Loucy (cell line): ENCODE measurements at regions not wholly inside any gene's neighbourhood (a gene's known extent, or its start where the extent isn't known, plus 50 kb on each side); places are given as distances from the start of the nearest gene placed in this dataset.

ENCODE experiments used
- H2AFZ ChIP-seq: fragments of 200-600 bp; sonication (generic); 2 replicates; pipeline ENCODE4 v1.6.0; 2016; ENCODE audit warnings: antibody characterized with exemption, mild to moderate bottlenecking, low read length, moderate library complexity
- H3F3A ChIP-seq: fragments of 200-600 bp; 2 replicates; pipeline ENCODE4 v1.6.0; 2016; ENCODE audit warnings: antibody characterized with exemption, low read depth, mild to moderate bottlenecking
- H3K27me3 ChIP-seq: fragments of 200-600 bp; sonication (generic); 2 replicates; pipeline ENCODE4 v1.6.1; 2014; ENCODE audit warnings: low read length, mild to moderate bottlenecking; ENCODE audit not compliant: insufficient read depth, poor library complexity, severe bottlenecking
- H3K36me3 ChIP-seq: fragments of 200-600 bp; sonication (generic); 2 replicates; pipeline ENCODE4 v1.6.1; 2016; ENCODE audit warnings: low read length; ENCODE audit not compliant: insufficient read depth
- H3K4me1 ChIP-seq: fragments of 200-600 bp; sonication (generic); 2 replicates; pipeline ENCODE4 v1.5.1; 2014; ENCODE audit warnings: low read length, mild to moderate bottlenecking; ENCODE audit not compliant: insufficient read depth, poor library complexity, severe bottlenecking
- H3K4me2 ChIP-seq: fragments of 200-600 bp; sonication (generic); 2 replicates; pipeline ENCODE4 v1.6.0; 2014; ENCODE audit warnings: antibody characterized with exemption, low read length, low read depth, mild to moderate bottlenecking; ENCODE audit not compliant: poor library complexity, severe bottlenecking
- H3K4me3 ChIP-seq: fragments of 200-600 bp; sonication (generic); 2 replicates; pipeline ENCODE4 v1.5.1; 2014; ENCODE audit warnings: low read length, mild to moderate bottlenecking, mixed read lengths; ENCODE audit not compliant: poor library complexity, severe bottlenecking
- H3K79me2 ChIP-seq: fragments of 200-600 bp; sonication (generic); 2 replicates; pipeline ENCODE4 v1.6.1; 2014; ENCODE audit warnings: low read length; ENCODE audit not compliant: insufficient read depth
- H3K9ac ChIP-seq: fragments of 200-600 bp; sonication (generic); 2 replicates; pipeline ENCODE4 v1.6.0; 2014; ENCODE audit warnings: mild to moderate bottlenecking, low read depth, low read length, moderate library complexity; ENCODE audit not compliant: poor library complexity, severe bottlenecking
- H3K9me2 ChIP-seq: fragments of 200-600 bp; sonication (generic); replicated peaks from 2 replicates; pipeline ENCODE4 v1.6.1; 2016; ENCODE audit warnings: low read depth, low read length, mixed read lengths
- H3K9me3 ChIP-seq: fragments of 200-600 bp; sonication (generic); 2 replicates; pipeline ENCODE4 v1.6.1; 2014; ENCODE audit warnings: mild to moderate bottlenecking, antibody characterized with exemption, low read length, low read depth; ENCODE audit not compliant: insufficient read depth
- H4K20me1 ChIP-seq: fragments of 200-600 bp; sonication (generic); 2 replicates; pipeline ENCODE4 v1.6.0; 2014; ENCODE audit warnings: antibody characterized with exemption, low read length, mild to moderate bottlenecking; ENCODE audit not compliant: insufficient read depth, poor library complexity, severe bottlenecking
- EZH2phosphoT487 ChIP-seq: fragments of 200-600 bp; IDR thresholded peaks from 2 replicates; pipeline ENCODE4 v1.6.1; 2018; ENCODE audit warnings: antibody characterized with exemption, mild to moderate bottlenecking, moderate library complexity, borderline replicate concordance
- TF ChIP-seq, protein P1 (sequence below): fragments of 200-600 bp; sonication (generic); conservative IDR thresholded peaks from 2 replicates; pipeline ENCODE4 v1.5.1; 2014; ENCODE audit warnings: mild to moderate bottlenecking, antibody characterized with exemption, low read length

DNA sequence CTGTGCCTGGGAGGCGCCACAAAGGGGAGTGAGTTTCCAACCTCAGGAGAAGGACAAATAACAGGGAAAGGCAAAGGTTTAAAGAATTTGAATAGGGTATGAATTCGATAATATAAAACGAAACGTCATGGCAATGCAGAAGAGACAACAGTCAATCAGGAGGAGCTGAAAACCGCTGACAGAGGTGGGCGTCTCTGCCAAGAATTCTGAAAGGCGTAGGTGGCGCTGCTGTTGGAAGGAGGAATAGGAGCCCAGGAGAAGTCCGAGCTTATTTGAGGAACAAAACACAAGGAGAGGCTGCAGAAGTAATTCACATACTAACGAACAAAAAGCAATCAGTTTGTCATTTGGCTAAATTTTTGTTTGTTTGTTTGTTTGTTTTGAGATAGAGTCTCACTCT is 485.8 kb upstream of the POU3F3 start:
- Histone ChIP-seq H4K20me1 (no peaks in the 10 kb centered on the region), H3K4me3 (no peak overlapping the region), H3K9me2 (no peaks in the 10 kb centered on the region), H3K36me3 (no peaks in the 10 kb centered on the region), H3F3A (no peaks in the 10 kb centered on the region), H3K9ac (no peak overlapping the region), H3K4me1 (no peaks in the 10 kb centered on the region), H3K9me3 (no peaks in the 10 kb centered on the region), H2AFZ (no peak overlapping the region), H3K4me2 (no peak overlapping the region), H3K79me2 (no peaks in the 10 kb centered on the region), H3K27me3 (no peaks in the 10 kb centered on the region)
- TF ChIP-seq, protein P1, sequence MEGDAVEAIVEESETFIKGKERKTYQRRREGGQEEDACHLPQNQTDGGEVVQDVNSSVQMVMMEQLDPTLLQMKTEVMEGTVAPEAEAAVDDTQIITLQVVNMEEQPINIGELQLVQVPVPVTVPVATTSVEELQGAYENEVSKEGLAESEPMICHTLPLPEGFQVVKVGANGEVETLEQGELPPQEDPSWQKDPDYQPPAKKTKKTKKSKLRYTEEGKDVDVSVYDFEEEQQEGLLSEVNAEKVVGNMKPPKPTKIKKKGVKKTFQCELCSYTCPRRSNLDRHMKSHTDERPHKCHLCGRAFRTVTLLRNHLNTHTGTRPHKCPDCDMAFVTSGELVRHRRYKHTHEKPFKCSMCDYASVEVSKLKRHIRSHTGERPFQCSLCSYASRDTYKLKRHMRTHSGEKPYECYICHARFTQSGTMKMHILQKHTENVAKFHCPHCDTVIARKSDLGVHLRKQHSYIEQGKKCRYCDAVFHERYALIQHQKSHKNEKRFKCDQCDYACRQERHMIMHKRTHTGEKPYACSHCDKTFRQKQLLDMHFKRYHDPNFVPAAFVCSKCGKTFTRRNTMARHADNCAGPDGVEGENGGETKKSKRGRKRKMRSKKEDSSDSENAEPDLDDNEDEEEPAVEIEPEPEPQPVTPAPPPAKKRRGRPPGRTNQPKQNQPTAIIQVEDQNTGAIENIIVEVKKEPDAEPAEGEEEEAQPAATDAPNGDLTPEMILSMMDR: no peak
- no peak for TF ChIP-seq EZH2phosphoT487

DNA sequence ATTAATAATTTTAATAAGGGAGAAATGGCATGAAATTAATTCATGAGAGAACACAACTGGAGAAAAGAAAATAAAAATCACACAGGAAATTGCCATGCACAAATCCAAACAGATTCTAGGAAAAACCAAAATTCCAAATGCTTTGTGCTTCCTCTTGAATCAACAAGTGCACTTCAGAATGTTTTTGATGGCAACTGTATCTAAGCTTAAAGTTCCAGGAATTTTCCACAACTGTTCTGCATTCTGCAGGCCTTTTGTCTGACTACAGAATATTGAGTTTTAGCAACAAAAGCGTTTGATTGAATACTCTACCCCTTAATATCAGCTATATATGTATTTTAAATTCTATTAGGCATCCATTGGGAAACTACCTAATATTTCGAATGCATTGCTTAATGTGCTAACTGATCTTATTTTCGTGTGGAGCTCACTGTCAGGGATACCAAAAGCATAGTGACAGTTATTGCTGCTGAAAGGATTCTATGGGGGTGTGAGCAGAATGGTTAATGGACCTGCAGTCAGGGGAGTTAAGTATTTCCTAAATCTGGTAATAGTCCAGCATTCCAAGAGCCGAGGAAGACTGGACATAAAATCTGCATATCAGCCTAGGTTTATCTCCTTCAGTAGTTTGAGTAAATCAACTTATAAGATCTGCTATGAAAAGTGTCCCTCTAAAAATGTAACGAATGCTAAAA is 482.7 kb upstream of the POU3F3 start:
- no peak for TF ChIP-seq EZH2phosphoT487
- TF ChIP-seq, protein P1: no peak
- Histone ChIP-seq H3K9ac (no peak overlapping the region), H3K4me2 (no peak overlapping the region)

DNA sequence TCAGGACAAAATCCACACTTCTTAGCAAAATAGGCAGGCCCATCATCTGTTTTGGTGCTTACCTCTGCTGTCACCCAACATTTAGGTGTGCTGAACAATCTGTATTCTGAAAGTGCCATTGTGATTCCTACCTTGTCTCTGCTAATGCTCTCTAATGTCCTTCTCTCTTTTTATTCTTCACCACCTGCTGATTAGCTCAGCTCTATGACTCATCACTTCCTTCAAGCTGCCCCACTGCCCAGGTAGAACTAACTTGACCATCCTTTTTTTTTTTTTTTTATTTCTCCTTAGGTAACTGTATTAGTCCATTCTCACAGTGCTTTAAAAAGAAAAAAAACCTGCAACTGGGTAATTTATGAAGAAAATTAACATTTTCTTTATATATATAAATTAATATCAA is 478.7 kb upstream of the POU3F3 start:
- no peaks in the 10 kb centered on the region for H3K79me2 ChIP-seq
- H3K4me3 ChIP-seq: no peak overlapping the region
- no peaks in the 10 kb centered on the region for H3F3A ChIP-seq
- H3K4me2 ChIP-seq: no peak overlapping the region
- no peaks in the 10 kb centered on the region for H4K20me1 ChIP-seq
- peaks cover 5% of the 10 kb centered on the region for H3K4me1 ChIP-seq
- TF ChIP-seq, protein P1: no peak
- no peak for TF ChIP-seq EZH2phosphoT487
- no peaks in the 10 kb centered on the region for H3K9me2 ChIP-seq
- H3K9ac ChIP-seq: no peak overlapping the region
- no peaks in the 10 kb centered on the region for H3K27me3 ChIP-seq
- no peaks in the 10 kb centered on the region for H3K36me3 ChIP-seq
- H2AFZ ChIP-seq: no peak overlapping the region
- no peaks in the 10 kb centered on the region for H3K9me3 ChIP-seq

More for the DNA sequence above, 482.7 kb upstream of the POU3F3 start:
- no peak overlapping the region for H3K4me3 ChIP-seq
- H3K9me3 ChIP-seq: no peaks in the 10 kb centered on the region
- no peaks in the 10 kb centered on the region for H3K79me2 ChIP-seq
- H3K27me3 ChIP-seq: no peaks in the 10 kb centered on the region
- H3F3A ChIP-seq: no peaks in the 10 kb centered on the region
- H3K4me1 ChIP-seq: no peaks in the 10 kb centered on the region
- no peaks in the 10 kb centered on the region for H3K9me2 ChIP-seq
- no peak overlapping the region for H2AFZ ChIP-seq
- no peaks in the 10 kb centered on the region for H3K36me3 ChIP-seq
- no peaks in the 10 kb centered on the region for H4K20me1 ChIP-seq
